Heart left ventricle (tissue), 16 donors: ENCODE measurements at regions not wholly inside any gene's neighbourhood (a gene's known extent, or its start where the extent isn't known, plus 50 kb on each side); places are given as distances from the start of the nearest gene placed in this dataset.

Source experiments
- ATAC-seq, 4 donors: fragments of 200-7000 bp; cut with Tn5 transposase; one replicate each; pipeline ENCODE4 v1.9.1; 2020 to 2022; ENCODE audit warnings: moderate library complexity in 4 of 4, mild to moderate bottlenecking in 3 of 4, moderate number of reproducible peaks in 1 of 4
- DNase-seq, 5 donors: peaks; one replicate each; pipeline ENCODE4 v3.0.0-alpha.2; 2020
- H3K27ac ChIP-seq, 12 donors: fragments of 200-600 bp; sonication (generic) in 4 of 12; one replicate each; pipeline versions ENCODE4 v1.5.0 to v1.8.0; 2016 to 2022; ENCODE audit warnings: mild to moderate bottlenecking in 2 of 12
- H3K27me3 ChIP-seq, 9 donors: fragments of 200-600 bp; sonication (generic) in 2 of 9; one replicate each; pipeline versions ENCODE4 v1.5.1 to v1.8.0; 2016 to 2022; ENCODE audit warnings: mild to moderate bottlenecking in 3 of 9
- H3K36me3 ChIP-seq, 9 donors: fragments of 200-600 bp; sonication (generic) in 2 of 9; one replicate each; pipeline versions ENCODE4 v1.5.0 to v1.8.0; 2018 to 2022; ENCODE audit warnings: mild to moderate bottlenecking in 2 of 9
- H3K4me1 ChIP-seq, 12 donors: fragments of 200-600 bp; sonication (generic) in 4 of 12; one replicate each; pipeline versions ENCODE4 v1.5.0 to v1.8.0; 2016 to 2022; ENCODE audit warnings: mild to moderate bottlenecking in 3 of 12
- H3K4me3 ChIP-seq, 12 donors: fragments of 200-600 bp; sonication (generic) in 4 of 12; one replicate each; pipeline versions ENCODE4 v1.5.0 to v1.8.0; 2017 to 2022; ENCODE audit warnings: mild to moderate bottlenecking in 9 of 12, moderate library complexity in 4 of 12
- H3K9me3 ChIP-seq, 12 donors: fragments of 200-600 bp; sonication (generic) in 4 of 12; one replicate each; pipeline versions ENCODE4 v1.5.0 to v1.8.0; 2016 to 2022; ENCODE audit warnings: mild to moderate bottlenecking in 1 of 12
- POLR2A ChIP-seq, 2 donors: fragments of 450-650 bp; IDR thresholded peaks; one replicate each; pipeline ENCODE4 v1.6.1; 2017; ENCODE audit warnings: antibody characterized with exemption in 2 of 2, mild to moderate bottlenecking in 2 of 2, moderate library complexity in 2 of 2
- WGBS, 4 donors: extraction: QIAGEN DNeasy Blood & Tissue Kit in 2 of 4; methylation state at CpG; one replicate each; pipeline versions ENCODE4 v1.1.5 to v1.1.7; 2013 to 2018; 5-methylcytosine and 5-hydroxymethylcytosine counted together
- intact Hi-C, 10 donors: fragments of 100-400 bp; cut with DNase I; formaldehyde crosslinking; loops; one replicate each; pipeline versions ENCODE4 v1.11.1 to v1.14.2; 2022
- TF ChIP-seq, protein P1 (sequence below), 12 donors: fragments of 200-600 bp; sonication (generic) in 4 of 12; IDR thresholded peaks; one replicate each; pipeline versions ENCODE4 v1.5.0 to v1.8.0; 2018 to 2022; ENCODE audit warnings: antibody characterized with exemption in 12 of 12, mild to moderate bottlenecking in 5 of 12
- donor health status: ischemic (EF 13 %, LVEDD 7.1; RV severe dilation, severe dysfunction).
- donor health status: healthy with polysubstance abuse.
- donor health status: DM: no; HTN: yes; CAD: no.
- donor health status: DM: no; HTN: no; CAD: no.
- donor health status: ischemic (EF 25% LVEDD 6.9; RV normal size, moderate dysfunction).
- donor health status: ischemic (EF 25% LVEDD 5.7; RV mildly dilated, moderate dysfunction).
- donor health status: healthy.
- donor health status: DM: yes; HTN: yes; CAD: no.
- donor health status: ischemic (EF 35%, LVEDD 5.7; RV mildly dilated, moderate dysfunction).
- donor health status: nonischemic (EF 11% LVEDD 7.7; RV severe dilation, severe dysfunction).
- donor health status: DM: yes; HTN: yes; CAD: no.
- donor health status: PGD.
- donor health status: ischemic (EF 29% LVEDD 5.4; RV normal size, mild dysfunction).
- donor health status: nonischemic (EF 23%, LVEDD 6.1; RV moderate dilation, normal function).

DNA sequence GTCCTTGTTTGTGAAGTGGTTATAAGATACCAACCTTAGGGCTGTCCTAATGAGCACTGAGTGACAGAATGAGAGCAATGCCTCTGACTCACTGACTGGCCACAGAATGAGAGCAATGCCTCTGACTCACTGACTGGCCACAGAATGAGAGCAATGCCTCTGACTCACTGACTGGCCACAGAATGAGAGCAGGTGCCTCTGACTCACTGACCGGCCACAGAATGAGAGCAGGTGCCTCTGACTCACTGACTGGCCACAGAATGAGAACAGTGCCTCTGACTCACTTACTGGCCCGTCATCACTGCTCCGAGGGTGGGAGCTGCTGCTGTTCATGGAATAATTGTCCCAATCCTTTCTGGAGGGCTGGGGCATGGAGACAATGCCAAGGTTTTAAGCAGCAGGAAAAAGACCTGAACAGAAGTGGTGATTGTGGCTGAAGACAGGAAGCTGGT lies 265.2 kb upstream of the PPP2R2D start:
- Histone ChIP-seq H3K27me3 (peaks cover 0 to 16% (median 0%) of the 10 kb centered on the region in 9 donors), H3K36me3 (no peaks in the 10 kb centered on the region), H3K9me3 (peaks cover 0 to 24% (median 12%) of the 10 kb centered on the region in 12 donors), H3K4me3 (no peak overlapping the region), H3K27ac (no peak overlapping the region), H3K4me1 (no peaks in the 10 kb centered on the region)
- intact Hi-C loops, result no loop called here
- ATAC-seq (no peak), DNase-seq (no peak)
- TF ChIP-seq, protein P1, sequence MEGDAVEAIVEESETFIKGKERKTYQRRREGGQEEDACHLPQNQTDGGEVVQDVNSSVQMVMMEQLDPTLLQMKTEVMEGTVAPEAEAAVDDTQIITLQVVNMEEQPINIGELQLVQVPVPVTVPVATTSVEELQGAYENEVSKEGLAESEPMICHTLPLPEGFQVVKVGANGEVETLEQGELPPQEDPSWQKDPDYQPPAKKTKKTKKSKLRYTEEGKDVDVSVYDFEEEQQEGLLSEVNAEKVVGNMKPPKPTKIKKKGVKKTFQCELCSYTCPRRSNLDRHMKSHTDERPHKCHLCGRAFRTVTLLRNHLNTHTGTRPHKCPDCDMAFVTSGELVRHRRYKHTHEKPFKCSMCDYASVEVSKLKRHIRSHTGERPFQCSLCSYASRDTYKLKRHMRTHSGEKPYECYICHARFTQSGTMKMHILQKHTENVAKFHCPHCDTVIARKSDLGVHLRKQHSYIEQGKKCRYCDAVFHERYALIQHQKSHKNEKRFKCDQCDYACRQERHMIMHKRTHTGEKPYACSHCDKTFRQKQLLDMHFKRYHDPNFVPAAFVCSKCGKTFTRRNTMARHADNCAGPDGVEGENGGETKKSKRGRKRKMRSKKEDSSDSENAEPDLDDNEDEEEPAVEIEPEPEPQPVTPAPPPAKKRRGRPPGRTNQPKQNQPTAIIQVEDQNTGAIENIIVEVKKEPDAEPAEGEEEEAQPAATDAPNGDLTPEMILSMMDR (IDR thresholded peaks at IDR 0.05), result no peak
- no peak for TF ChIP-seq POLR2A (IDR thresholded peaks at IDR 0.05)
- 45 to 78% (median 58%) methylated on average over 3 of the region's 3 CpGs for WGBS, 4 donors

DNA sequence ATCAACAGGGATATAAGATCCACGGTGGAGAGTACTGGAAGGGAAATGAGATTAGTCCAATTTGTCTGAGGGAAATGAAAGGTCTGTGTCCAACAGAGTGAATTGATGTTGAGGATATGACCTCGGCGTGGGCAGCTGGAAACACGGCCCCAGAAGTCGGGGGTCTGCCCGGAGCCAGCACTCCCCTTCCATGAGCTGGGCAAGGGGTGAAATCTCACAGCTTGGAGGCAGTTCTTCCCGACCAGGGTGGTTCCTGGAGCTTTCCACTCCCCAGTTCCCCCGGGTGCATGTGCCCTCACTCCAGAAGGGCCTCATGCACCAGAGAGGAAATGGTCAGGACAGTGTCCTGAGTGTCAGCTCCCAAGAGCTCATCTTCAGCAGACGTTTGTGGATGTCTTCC lies 264.7 kb upstream of the PPP2R2D start:
- 48 to 66% (median 60%) methylated on average over 7 to 9 of the region's 9 CpGs for WGBS, 4 donors
- no peak for ATAC-seq

DNA sequence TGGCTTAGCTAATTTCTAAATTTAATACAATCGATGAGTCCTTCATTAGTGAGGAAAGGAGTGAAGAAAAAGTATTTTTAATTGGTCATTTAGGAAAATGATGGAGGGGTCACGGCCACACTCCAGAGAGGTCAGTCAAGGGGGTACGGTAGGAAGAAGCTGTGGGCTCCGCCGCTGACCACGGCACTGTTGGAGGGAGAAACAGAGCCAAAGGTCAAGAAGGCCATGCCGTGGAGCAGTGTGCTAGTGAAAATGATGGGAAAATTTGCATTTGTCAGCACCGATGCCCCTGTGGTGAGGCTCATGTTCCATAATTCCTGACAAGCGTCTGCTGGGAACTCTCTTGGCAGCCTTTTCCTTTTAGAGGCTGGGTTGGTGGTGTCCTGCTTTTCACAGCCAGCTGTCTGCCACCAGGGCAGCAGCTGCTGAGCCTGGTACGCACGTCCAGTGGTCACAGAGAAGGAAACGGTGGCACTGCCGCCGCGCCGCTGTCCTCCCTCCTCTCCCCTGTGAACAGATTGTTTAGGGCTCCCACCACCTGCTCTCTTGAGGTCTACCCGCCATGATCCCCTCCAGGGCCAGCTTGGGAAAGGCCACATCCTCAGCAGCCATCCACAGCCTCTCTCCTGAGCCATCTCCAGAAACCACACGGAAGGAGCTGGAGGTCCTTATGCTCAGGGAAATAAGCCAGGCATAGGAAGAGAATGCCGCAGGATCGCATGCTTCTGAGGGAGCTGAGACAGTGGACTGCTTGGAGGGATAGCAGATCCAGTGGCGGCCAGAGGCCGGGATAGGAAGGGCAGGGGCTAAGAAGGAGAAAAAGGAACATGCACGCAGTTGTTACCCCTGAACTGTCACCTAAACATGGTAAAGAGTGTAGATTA lies 263.7 kb upstream of the PPP2R2D start:
- DNase-seq (no peak), ATAC-seq (no peak)
- intact Hi-C loops, result no loop called here
- no peak overlapping the region for H3K27ac ChIP-seq
- H3K27me3 ChIP-seq, result peaks cover 0 to 12% (median 0%) of the 10 kb centered on the region in 9 donors
- H3K9me3 ChIP-seq, result peaks cover 0 to 30% (median 12%) of the 10 kb centered on the region in 12 donors
- no peaks in the 10 kb centered on the region for H3K4me1 ChIP-seq
- 78 to 85% (median 82%) methylated on average over 23 of the region's 23 CpGs for WGBS, 4 donors
- H3K36me3 ChIP-seq, result no peaks in the 10 kb centered on the region
- no peak overlapping the region for H3K4me3 ChIP-seq
- TF ChIP-seq, protein P1 (IDR thresholded peaks at IDR 0.05), result no peak
- no peak for TF ChIP-seq POLR2A (IDR thresholded peaks at IDR 0.05)

More for the DNA sequence above, 264.7 kb upstream of the PPP2R2D start:
- Histone ChIP-seq H3K4me3 (no peak overlapping the region), H3K27me3 (peaks cover 0 to 16% (median 0%) of the 10 kb centered on the region in 9 donors), H3K9me3 (peaks cover 0 to 29% (median 12%) of the 10 kb centered on the region in 12 donors), H3K4me1 (no peaks in the 10 kb centered on the region), H3K27ac (no peak overlapping the region), H3K36me3 (no peaks in the 10 kb centered on the region)
- intact Hi-C loops, result no loop called here
- TF ChIP-seq, protein P1 (IDR thresholded peaks at IDR 0.05), result no peak
- no peak for TF ChIP-seq POLR2A (IDR thresholded peaks at IDR 0.05)
- no peak for DNase-seq

DNA sequence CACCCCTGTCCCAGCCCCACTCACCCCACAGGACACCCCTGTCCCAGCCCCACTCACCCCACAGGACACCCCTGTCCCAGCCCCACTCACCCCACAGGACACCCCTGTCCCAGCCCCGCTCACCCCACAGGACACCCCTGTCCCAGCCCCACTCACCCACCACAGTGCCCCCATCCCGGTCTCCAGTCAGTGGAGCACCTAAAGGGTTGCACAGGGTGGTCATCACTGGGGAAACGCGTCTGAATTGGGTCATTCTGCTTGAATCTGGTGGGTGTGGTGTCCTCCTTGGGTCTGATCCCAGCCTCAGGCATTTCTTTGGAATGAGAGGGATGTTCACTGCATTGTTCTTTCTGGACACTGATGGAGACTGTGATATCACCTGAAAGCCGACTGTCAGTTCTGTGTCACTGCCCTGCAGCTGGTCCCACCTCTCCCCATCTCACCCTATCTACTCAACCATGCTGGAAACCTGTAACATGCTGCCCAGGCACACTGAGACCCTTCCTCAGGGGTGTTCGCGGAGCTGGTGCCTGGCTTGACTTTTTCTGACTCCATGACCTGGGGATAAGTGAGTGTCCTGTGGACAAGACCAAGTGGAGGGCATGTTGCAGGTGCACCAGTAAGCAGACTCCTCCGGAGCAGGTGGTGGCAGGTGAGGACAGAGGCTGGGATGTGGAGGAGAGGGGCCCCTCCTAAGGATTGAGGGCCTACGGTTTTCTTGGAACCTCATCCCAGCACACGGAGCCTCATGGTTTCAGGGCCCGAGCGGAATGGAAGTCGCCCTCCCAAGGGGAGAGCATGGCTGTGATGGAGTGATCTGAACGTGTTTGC lies 262.5 kb upstream of the PPP2R2D start:
- Histone ChIP-seq H3K36me3 (no peaks in the 10 kb centered on the region), H3K9me3 (peaks cover 0 to 30% (median 12%) of the 10 kb centered on the region in 12 donors), H3K27ac (no peak overlapping the region), H3K27me3 (peaks cover 0 to 10% (median 0%) of the 10 kb centered on the region in 9 donors), H3K4me1 (no peaks in the 10 kb centered on the region), H3K4me3 (no peak overlapping the region)
- intact Hi-C loops, result no loop called here
- ATAC-seq, result no peak
- TF ChIP-seq POLR2A (IDR thresholded peaks at IDR 0.05), result no peak
- TF ChIP-seq, protein P1 (IDR thresholded peaks at IDR 0.05), result no peak
- DNase-seq, result no peak
- WGBS, 4 donors, result 73 to 89% (median 80%) methylated on average over 11 to 14 of the region's 14 CpGs
